HepG2 (cell line): ENCODE measurements at regions not wholly inside any gene's neighbourhood (a gene's known extent, or its start where the extent isn't known, plus 50 kb on each side); places are given as distances from the start of the nearest gene placed in this dataset.

ENCODE experiments used
- ATAC-seq: fragments of 200-7000 bp; cut with Tn5 transposase; 3 replicates; pipeline ENCODE4 v1.9.1; 2020; ENCODE audit warnings: mild to moderate bottlenecking, moderate library complexity
- BruUV-seq: library from RNA; stranded (reverse); fragments of 400-500 nt; replicated peaks from 2 replicates; lab custom pipeline; 2021; lab: Mats Ljungman, UMichigan
- CTCF ChIA-PET: fragments of 300-600 bp; formaldehyde crosslinking; extraction: SDS; loops from one replicate; lab custom pipeline; 2021; ENCODE audit warnings: low total read pairs, inconsistent platforms, low intra/inter-chr PET ratio; lab: Yijun Ruan, JAX
- POLR2A ChIA-PET: fragments of 350-600 bp; sonication (Branson Sonifier 250); formaldehyde crosslinking; loops from one replicate; lab custom pipeline; 2020; ENCODE audit warnings: antibody characterized with exemption, inconsistent platforms; lab: Yijun Ruan, JAX
- DNase-seq: peaks from one replicate; pipeline ENCODE4 v3.0.0-alpha.2; 2015; ENCODE audit warnings: low spot score
- FAIRE-seq: peaks from 3 replicates; lab custom pipeline; 2011; peaks lifted over from hg19 to GRCh38; lab: Jason Lieb, UNC
- H2AFZ ChIP-seq: one replicate; pipeline ENCODE4 v1.6.1; 2011; ENCODE audit warnings: low read length, inconsistent platforms
- H3K27ac ChIP-seq: fragments of 300-600 bp; 3 replicates; pipeline ENCODE4 v1.8.0; 2011; ENCODE audit warnings: mixed run types, mild to moderate bottlenecking, mixed read lengths, low read length, inconsistent platforms; ENCODE audit not compliant: insufficient read depth; ENCODE audit errors: extremely low read length
- H3K27me3 ChIP-seq, 2 experiments: fragments of 200-600 bp in 1 of 2; 2 replicates in 1 of 2; 3 replicates in 1 of 2; pipeline versions ENCODE4 v1.6.0 to v1.8.0; 2011; ENCODE audit warnings: low read length in 2 of 2, mild to moderate bottlenecking in 2 of 2, moderate library complexity in 2 of 2, inconsistent platforms in 1 of 2; ENCODE audit not compliant: insufficient read depth in 2 of 2, control insufficient read depth in 1 of 2
- H3K36me3 ChIP-seq, 2 experiments: fragments of 200-600 bp in 1 of 2; replicated peaks in 1 of 2; 2 replicates in 1 of 2; 3 replicates in 1 of 2; pipeline versions ENCODE4 v1.5.1 to v1.8.0; 2011; ENCODE audit warnings: low read length in 2 of 2, inconsistent platforms in 1 of 2; ENCODE audit not compliant: insufficient read depth in 2 of 2, control insufficient read depth in 1 of 2
- H3K4me1 ChIP-seq: 2 replicates; pipeline ENCODE4 v1.5.1; 2012; ENCODE audit warnings: low read length, inconsistent platforms; ENCODE audit not compliant: insufficient read depth
- H3K4me2 ChIP-seq: 2 replicates; pipeline ENCODE4 v1.6.0; 2011; ENCODE audit warnings: low read depth, low read length, inconsistent platforms
- H3K4me3 ChIP-seq, 3 experiments: fragments of 200-600 bp in 1 of 3; sonication (generic), shearing (Covaris generic) in 1 of 3; replicated peaks in 1 of 3; 2 replicates each; pipeline ENCODE4 v1.5.1; 2011 to 2016; ENCODE audit warnings: low read length in 3 of 3, inconsistent platforms in 2 of 3, low read depth in 2 of 3, mild to moderate bottlenecking in 2 of 3, control low read depth in 1 of 3, mixed read lengths in 1 of 3; ENCODE audit not compliant: insufficient read depth in 1 of 3
- H3K79me2 ChIP-seq: one replicate; pipeline ENCODE4 v1.6.1; 2011; ENCODE audit warnings: low read length, inconsistent platforms; ENCODE audit not compliant: insufficient read depth
- H3K9ac ChIP-seq: 2 replicates; pipeline ENCODE4 v1.6.0; 2011; ENCODE audit warnings: mild to moderate bottlenecking, low read depth, low read length, inconsistent platforms; ENCODE audit not compliant: insufficient read depth
- H3K9me3 ChIP-seq: 2 replicates; pipeline ENCODE4 v1.5.1; 2012; ENCODE audit warnings: mild to moderate bottlenecking, low read length
- H4K20me1 ChIP-seq: 2 replicates; pipeline ENCODE4 v1.6.0; 2011; ENCODE audit warnings: inconsistent platforms, mild to moderate bottlenecking, low read length, moderate library complexity; ENCODE audit not compliant: insufficient read depth
- ISL2 ChIP-seq: sonication (generic); formaldehyde crosslinking; IDR thresholded peaks from 2 replicates; pipeline ENCODE4 v1.5.0; 2020; ENCODE audit warnings: missing genetic modification reagents
- STAT6 ChIP-seq: sonication (generic); formaldehyde crosslinking; IDR thresholded peaks from 2 replicates; pipeline ENCODE4 v1.4.0; 2020; ENCODE audit warnings: missing genetic modification reagents, mild to moderate bottlenecking, borderline replicate concordance
- ZNF484 ChIP-seq: sonication (generic); formaldehyde crosslinking; IDR thresholded peaks from 2 replicates; pipeline ENCODE4 v1.5.1; 2020; ENCODE audit warnings: mild to moderate bottlenecking, low read depth, missing genetic modification reagents, borderline replicate concordance
- ZNF577 ChIP-seq: sonication (generic); formaldehyde crosslinking; IDR thresholded peaks from 2 replicates; pipeline ENCODE4 v1.4.0; 2020; ENCODE audit warnings: mild to moderate bottlenecking, low read depth, missing genetic modification reagents, borderline replicate concordance
- ZNF766 ChIP-seq: sonication (generic); formaldehyde crosslinking; IDR thresholded peaks from 2 replicates; pipeline ENCODE4 v1.5.0; 2020; ENCODE audit warnings: missing genetic modification reagents, borderline replicate concordance
- in situ Hi-C: cut with HindIII; loops from 2 replicates; pipeline ENCODE4 v1.10.0; 2017; ENCODE audit warnings: low pct_unique_long_range_greater_than_20kb; ENCODE audit not compliant: extremely low pct_ligation_motif_present
- intact Hi-C: fragments of 100-400 bp; cut with micrococcal nuclease; formaldehyde crosslinking; loops from one replicate; pipeline ENCODE4 v1.10.0; 2022; ENCODE audit not compliant: unreplicated experiment
- TF ChIP-seq, protein P1 (sequence below): sonication (generic); formaldehyde crosslinking; IDR thresholded peaks from 2 replicates; pipeline ENCODE4 v1.5.0; 2020; ENCODE audit warnings: mild to moderate bottlenecking, missing genetic modification reagents, borderline replicate concordance

GRCh38 chr13:34372581-34372980 lies 554.6 kb downstream of the RFC3 start (continued):
- TF ChIP-seq, protein P1, sequence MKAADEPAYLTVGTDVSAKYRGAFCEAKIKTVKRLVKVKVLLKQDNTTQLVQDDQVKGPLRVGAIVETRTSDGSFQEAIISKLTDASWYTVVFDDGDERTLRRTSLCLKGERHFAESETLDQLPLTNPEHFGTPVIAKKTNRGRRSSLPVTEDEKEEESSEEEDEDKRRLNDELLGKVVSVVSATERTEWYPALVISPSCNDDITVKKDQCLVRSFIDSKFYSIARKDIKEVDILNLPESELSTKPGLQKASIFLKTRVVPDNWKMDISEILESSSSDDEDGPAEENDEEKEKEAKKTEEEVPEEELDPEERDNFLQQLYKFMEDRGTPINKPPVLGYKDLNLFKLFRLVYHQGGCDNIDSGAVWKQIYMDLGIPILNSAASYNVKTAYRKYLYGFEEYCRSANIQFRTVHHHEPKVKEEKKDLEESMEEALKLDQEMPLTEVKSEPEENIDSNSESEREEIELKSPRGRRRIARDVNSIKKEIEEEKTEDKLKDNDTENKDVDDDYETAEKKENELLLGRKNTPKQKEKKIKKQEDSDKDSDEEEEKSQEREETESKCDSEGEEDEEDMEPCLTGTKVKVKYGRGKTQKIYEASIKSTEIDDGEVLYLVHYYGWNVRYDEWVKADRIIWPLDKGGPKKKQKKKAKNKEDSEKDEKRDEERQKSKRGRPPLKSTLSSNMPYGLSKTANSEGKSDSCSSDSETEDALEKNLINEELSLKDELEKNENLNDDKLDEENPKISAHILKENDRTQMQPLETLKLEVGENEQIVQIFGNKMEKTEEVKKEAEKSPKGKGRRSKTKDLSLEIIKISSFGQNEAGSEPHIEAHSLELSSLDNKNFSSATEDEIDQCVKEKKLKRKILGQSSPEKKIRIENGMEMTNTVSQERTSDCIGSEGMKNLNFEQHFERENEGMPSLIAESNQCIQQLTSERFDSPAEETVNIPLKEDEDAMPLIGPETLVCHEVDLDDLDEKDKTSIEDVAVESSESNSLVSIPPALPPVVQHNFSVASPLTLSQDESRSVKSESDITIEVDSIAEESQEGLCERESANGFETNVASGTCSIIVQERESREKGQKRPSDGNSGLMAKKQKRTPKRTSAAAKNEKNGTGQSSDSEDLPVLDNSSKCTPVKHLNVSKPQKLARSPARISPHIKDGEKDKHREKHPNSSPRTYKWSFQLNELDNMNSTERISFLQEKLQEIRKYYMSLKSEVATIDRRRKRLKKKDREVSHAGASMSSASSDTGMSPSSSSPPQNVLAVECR (CRISPR knock-in tag) = no peak
- TF ChIP-seq ZNF577 (CRISPR knock-in tag) = no peak
- TF ChIP-seq ZNF484 (CRISPR knock-in tag) = no peak

GRCh38 chr13:34376483-34376882 lies 558.5 kb downstream of the RFC3 start:
- in situ Hi-C loops = no loop called here
- no peak for ATAC-seq
- CTCF ChIA-PET = no interaction called here

More at GRCh38 chr13:34376483-34376882, 558.5 kb downstream of the RFC3 start:
- POLR2A ChIA-PET = no interaction called here
- H4K20me1 ChIP-seq = no peaks in the 10 kb centered on the region
- DNase-seq (no peak), FAIRE-seq (no peak)
- no peak overlapping the region for H2AFZ ChIP-seq
- H3K4me1 ChIP-seq = no peaks in the 10 kb centered on the region
- no peaks in the 10 kb centered on the region for H3K79me2 ChIP-seq
- intact Hi-C loops = no loop called here
- H3K27me3 ChIP-seq = no peaks in the 10 kb centered on the region; a peak in 1 of 5 replicates
- H3K4me2 ChIP-seq = no peak overlapping the region
- no peaks in the 10 kb centered on the region for H3K9me3 ChIP-seq
- H3K4me3 ChIP-seq = no peak overlapping the region
- no peaks in the 10 kb centered on the region for H3K36me3 ChIP-seq
- TF ChIP-seq STAT6 (CRISPR knock-in tag) = no peak
- no peak for TF ChIP-seq ZNF766
- no peak for TF ChIP-seq ISL2
- no TSS peak for BruUV-seq
- no peak overlapping the region for H3K9ac ChIP-seq
- no peak overlapping the region for H3K27ac ChIP-seq
